ENCODE measurements at regions not wholly inside any gene's neighbourhood (a gene's known extent, or its start where the extent isn't known, plus 50 kb on each side); places are given as distances from the start of the nearest gene placed in this dataset.
"Not testable (repeated sequence)": the region's sequence is repeated elsewhere in the genome, so short reads cannot be mapped to it uniquely, and the experiment has no call there.

- not testable (repeated sequence) for DNase-seq
Observed at GRCh38 chr3:124651416-124651815, 78.8 kb upstream of the UMPS start.

- no peak for DNase-seq
Observed at GRCh38 chr3:124652009-124652408, 78.2 kb upstream of the UMPS start.

GRCh38 chr3:124653071-124653796 lies 77.0 kb upstream of the UMPS start:
- DNase-seq = no peak

GRCh38 chr3:124653797-124654469 lies 76.3 kb upstream of the UMPS start:
- DNase-seq = no peak

- DNase-seq = no peak
Observed at GRCh38 chr3:124654470-124654845, 75.8 kb upstream of the UMPS start.

GRCh38 chr3:124656531-124656930 lies 73.7 kb upstream of the UMPS start:
- no peak for DNase-seq

- no peak for DNase-seq
Observed at GRCh38 chr3:124657138-124657537, 73.1 kb upstream of the UMPS start.

- no peak for DNase-seq
Observed at GRCh38 chr3:124658270-124658669, 72.0 kb upstream of the UMPS start.

GRCh38 chr3:124659175-124659574 lies 71.1 kb upstream of the UMPS start:
- DNase-seq = no peak

- no peak for DNase-seq
Observed at GRCh38 chr3:124660599-124660998, 69.7 kb upstream of the UMPS start.

- DNase-seq = no peak
Observed at GRCh38 chr3:124663690-124664089, 66.6 kb upstream of the UMPS start.

GRCh38 chr3:124664804-124665203 lies 65.4 kb upstream of the UMPS start:
- no peak for DNase-seq

GRCh38 chr3:124666067-124666466 lies 64.2 kb upstream of the UMPS start:
- no peak for DNase-seq

GRCh38 chr3:124669470-124669869 lies 60.8 kb upstream of the UMPS start:
- DNase-seq = no peak

GRCh38 chr3:124671106-124671505 lies 59.1 kb upstream of the UMPS start:
- DNase-seq = no peak

GRCh38 chr3:124674336-124674735 lies 55.9 kb upstream of the UMPS start:
- DNase-seq = no peak

- no peak for DNase-seq
Observed at GRCh38 chr3:124676236-124676635, 54.0 kb upstream of the UMPS start.

GRCh38 chr3:124679048-124679638 lies 51.1 kb upstream of the UMPS start:
- no peak for DNase-seq
